ENCODE measurements at regions not wholly inside any gene's neighbourhood (a gene's known extent, or its start where the extent isn't known, plus 50 kb on each side); places are given as distances from the start of the nearest gene placed in this dataset.
"Not testable (repeated sequence)": the region's sequence is repeated elsewhere in the genome, so short reads cannot be mapped to it uniquely, and the experiment has no call there.

DNA sequence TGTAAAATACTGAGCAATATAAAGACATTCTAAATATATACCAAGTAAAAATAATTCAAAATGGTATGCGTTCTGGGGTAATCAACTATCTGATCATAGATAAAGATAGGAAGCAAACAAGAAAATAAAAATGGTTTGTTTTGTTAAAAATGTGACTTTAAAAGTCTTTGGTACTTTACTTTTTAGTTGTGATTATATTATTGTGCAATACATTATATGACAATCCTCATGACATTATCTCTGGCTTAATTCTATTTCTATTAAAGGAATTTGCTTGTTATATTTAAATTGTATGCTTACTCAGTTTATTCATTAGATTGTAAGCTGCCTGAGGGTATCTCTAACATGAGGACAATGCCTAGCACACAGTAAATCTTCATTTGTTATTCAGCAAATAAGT lies 477.9 kb downstream of the TMEM38B start:
- Mint-ChIP-seq H3K4me3 (no peak overlapping the region), H3K27ac (no peak overlapping the region), H3K36me3 (no peaks in the 10 kb centered on the region), H3K4me1 (no peaks in the 10 kb centered on the region), H3K27me3 (no peaks in the 10 kb centered on the region), H3K9me3 (peaks cover 8% of the 10 kb centered on the region)
- no peak for DNase-seq

GRCh38 chr9:106174346-106174745 lies 480.0 kb downstream of the TMEM38B start:
- Mint-ChIP-seq H3K36me3 (no peaks in the 10 kb centered on the region), H3K4me3 (no peak overlapping the region), H3K27ac (no peak overlapping the region), H3K27me3 (no peaks in the 10 kb centered on the region), H3K9me3 (peaks cover 6% of the 10 kb centered on the region), H3K4me1 (no peaks in the 10 kb centered on the region)
- DNase-seq, result no peak

GRCh38 chr9:106177216-106177615 lies 482.9 kb downstream of the TMEM38B start:
- Mint-ChIP-seq H3K4me1 (no peaks in the 10 kb centered on the region), H3K27ac (no peak overlapping the region), H3K4me3 (no peak overlapping the region), H3K27me3 (no peaks in the 10 kb centered on the region), H3K9me3 (peaks cover 2% of the 10 kb centered on the region), H3K36me3 (no peaks in the 10 kb centered on the region)
- no peak for DNase-seq

GRCh38 chr9:106179191-106179590 lies 484.9 kb downstream of the TMEM38B start:
- no peaks in the 10 kb centered on the region for H3K4me1 Mint-ChIP-seq
- no peaks in the 10 kb centered on the region for H3K36me3 Mint-ChIP-seq
- no peak for DNase-seq
- peaks cover 2% of the 10 kb centered on the region for H3K9me3 Mint-ChIP-seq
- no peak overlapping the region for H3K4me3 Mint-ChIP-seq
- H3K27me3 Mint-ChIP-seq, result no peaks in the 10 kb centered on the region
- no peak overlapping the region for H3K27ac Mint-ChIP-seq

DNA sequence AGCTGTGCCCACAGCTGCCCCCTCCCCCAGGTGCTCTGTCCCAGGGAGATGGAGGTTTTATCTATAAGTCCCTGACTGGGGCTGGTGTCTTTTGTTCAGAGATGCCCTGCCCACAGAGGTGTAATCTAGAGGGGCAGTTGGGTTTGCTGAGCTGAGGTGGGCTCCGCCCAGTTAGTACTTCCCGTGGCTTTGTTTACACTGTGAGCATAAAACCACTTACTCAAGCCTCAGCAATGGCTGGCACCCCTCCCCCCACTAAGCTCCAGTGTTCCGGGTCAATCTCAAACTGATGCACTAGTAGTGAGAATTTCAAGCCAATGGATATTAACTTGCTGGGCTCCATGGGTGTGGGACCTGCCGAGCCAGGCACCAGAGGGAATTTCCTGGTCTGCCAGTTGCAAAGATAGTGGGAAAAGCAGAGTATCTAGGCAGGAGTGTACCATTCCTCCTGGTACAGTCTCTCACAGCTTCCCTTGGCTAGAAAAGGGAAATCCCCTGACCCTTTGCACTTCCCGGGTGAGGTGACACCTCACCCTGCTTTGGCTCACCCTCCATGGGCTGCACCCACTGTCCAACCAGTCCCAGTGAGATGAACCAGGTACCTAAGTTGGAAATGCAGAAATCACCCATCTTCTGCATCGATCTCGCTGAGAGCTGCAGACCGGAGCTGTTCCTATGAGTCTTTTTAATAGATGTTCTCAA lies 509.6 kb downstream of the TMEM38B start:
- H3K9me3 Mint-ChIP-seq, result peaks cover 33% of the 10 kb centered on the region
- H3K4me1 Mint-ChIP-seq, DNase-seq, H3K27ac Mint-ChIP-seq, H3K4me3 Mint-ChIP-seq, H3K36me3 Mint-ChIP-seq, H3K27me3 Mint-ChIP-seq: not testable (repeated sequence)

DNA sequence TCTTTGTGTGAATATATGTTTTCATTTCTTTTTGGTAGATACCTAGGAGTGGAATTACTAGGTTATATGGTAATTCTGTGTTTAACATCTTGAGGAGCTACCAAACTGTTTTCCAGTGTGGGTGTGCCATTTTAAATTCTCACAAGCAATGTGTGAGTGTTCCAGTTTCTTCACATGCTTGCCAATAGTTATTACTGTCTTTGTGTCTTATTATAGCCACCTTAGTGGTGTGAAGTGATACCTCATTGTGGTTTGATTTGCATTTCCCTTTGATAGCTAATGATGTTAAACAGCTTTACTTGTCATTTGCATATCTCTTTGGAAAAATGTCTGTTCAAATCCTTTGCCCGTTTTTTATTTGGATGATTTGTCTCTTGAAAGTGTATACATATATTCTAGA lies 513.0 kb downstream of the TMEM38B start:
- peaks cover 1% of the 10 kb centered on the region for H3K36me3 Mint-ChIP-seq
- H3K4me1 Mint-ChIP-seq, result no peaks in the 10 kb centered on the region
- H3K4me3 Mint-ChIP-seq, result no peak overlapping the region
- H3K27ac Mint-ChIP-seq, result no peak overlapping the region
- H3K27me3 Mint-ChIP-seq, result peaks cover 3% of the 10 kb centered on the region
- DNase-seq, result no peak
- peaks cover 17% of the 10 kb centered on the region for H3K9me3 Mint-ChIP-seq

GRCh38 chr9:106218427-106218826 lies 524.1 kb downstream of the TMEM38B start:
- no peak for DNase-seq

GRCh38 chr9:106218854-106219253 lies 524.5 kb downstream of the TMEM38B start:
- Mint-ChIP-seq H3K36me3 (no peaks in the 10 kb centered on the region), H3K27me3 (no peaks in the 10 kb centered on the region), H3K27ac (no peak overlapping the region), H3K4me1 (no peaks in the 10 kb centered on the region), H3K4me3 (no peak overlapping the region), H3K9me3 (no peaks in the 10 kb centered on the region)
- DNase-seq, result no peak

More at GRCh38 chr9:106218427-106218826, 524.1 kb downstream of the TMEM38B start:
- H3K27ac Mint-ChIP-seq, result no peak overlapping the region
- H3K9me3 Mint-ChIP-seq, result no peaks in the 10 kb centered on the region
- no peaks in the 10 kb centered on the region for H3K27me3 Mint-ChIP-seq
- H3K4me1 Mint-ChIP-seq, result no peaks in the 10 kb centered on the region
- H3K36me3 Mint-ChIP-seq, result no peaks in the 10 kb centered on the region
- H3K4me3 Mint-ChIP-seq, result no peak overlapping the region

- Mint-ChIP-seq H3K4me3 (no peak overlapping the region), H3K4me1 (no peaks in the 10 kb centered on the region), H3K36me3 (no peaks in the 10 kb centered on the region), H3K9me3 (peaks cover 3% of the 10 kb centered on the region), H3K27ac (no peak overlapping the region), H3K27me3 (no peaks in the 10 kb centered on the region)
- no peak for DNase-seq
Observed at GRCh38 chr9:106220415-106220814, 526.1 kb downstream of the TMEM38B start.

DNA sequence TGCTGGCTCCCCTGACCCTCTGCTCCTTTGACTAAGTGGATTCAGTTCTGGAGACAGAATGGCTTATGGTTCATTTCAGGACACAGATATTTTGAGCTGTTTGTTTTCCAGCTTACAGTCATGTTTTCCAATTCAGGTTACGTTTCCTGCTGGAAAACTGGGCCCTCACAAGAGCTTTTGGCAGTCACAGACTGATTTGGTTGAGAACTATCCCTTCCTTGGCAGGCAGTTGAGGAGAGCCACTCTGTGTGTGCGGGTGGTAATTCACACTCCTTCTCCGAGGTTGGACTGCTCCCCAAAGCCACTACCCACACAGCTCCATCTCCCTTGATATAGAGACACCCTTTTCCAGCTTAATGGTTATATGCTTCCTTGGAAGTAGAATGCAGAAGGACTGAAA lies 534.5 kb downstream of the TMEM38B start:
- H3K27me3 Mint-ChIP-seq, result peaks cover 1% of the 10 kb centered on the region
- H3K36me3 Mint-ChIP-seq, result no peaks in the 10 kb centered on the region
- H3K4me3 Mint-ChIP-seq, result no peak overlapping the region
- H3K27ac Mint-ChIP-seq, result no peak overlapping the region
- H3K9me3 Mint-ChIP-seq, result peaks cover 6% of the 10 kb centered on the region
- DNase-seq, result no peak
- no peaks in the 10 kb centered on the region for H3K4me1 Mint-ChIP-seq

DNA sequence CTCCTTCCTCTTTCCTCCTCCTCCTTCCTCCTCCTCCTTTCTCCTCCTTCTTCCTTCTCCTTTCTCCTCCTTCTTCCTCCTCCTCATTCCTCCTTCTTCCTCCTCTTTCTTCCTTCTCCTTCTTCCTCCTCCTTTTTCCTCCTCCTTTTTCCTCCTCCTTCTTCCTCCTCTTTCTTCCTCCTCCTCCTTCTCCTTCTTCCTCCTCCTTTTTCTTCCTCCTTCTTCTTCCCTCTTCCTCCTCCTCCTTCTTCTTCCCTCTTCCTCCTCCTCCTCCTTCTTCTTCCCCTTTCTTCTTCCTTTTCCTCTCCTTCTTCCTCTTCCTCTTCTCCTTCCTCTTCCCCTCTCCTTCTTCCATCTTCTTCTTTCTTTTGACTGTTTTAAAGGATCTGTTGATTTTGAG lies 538.8 kb downstream of the TMEM38B start:
- Mint-ChIP-seq H3K36me3 (no peaks in the 10 kb centered on the region), H3K27ac (no peak overlapping the region), H3K27me3 (peaks cover 3% of the 10 kb centered on the region), H3K4me3 (no peak overlapping the region), H3K9me3 (peaks cover 4% of the 10 kb centered on the region), H3K4me1 (no peaks in the 10 kb centered on the region)
- no peak for DNase-seq

DNA sequence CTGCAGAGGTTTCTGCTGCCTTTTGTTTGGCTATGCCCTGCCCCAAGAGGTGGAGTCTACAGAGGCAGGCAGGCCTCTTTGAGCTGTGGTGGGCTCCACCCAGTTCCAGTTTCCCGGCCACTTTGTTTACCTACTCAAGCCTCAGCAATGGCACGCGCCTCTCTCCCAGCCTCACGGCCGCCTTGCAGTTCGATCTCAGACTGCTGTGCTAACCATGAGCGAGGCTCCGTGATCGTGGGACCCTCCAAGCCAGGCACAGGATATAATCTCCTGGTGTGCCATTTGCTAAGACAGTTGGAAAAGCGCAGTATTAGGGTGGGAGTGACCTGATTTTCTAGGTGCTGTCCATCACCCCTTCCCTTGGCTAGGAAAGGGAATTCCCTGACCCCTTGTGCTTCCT lies 566.6 kb downstream of the TMEM38B start:
- H3K4me3 Mint-ChIP-seq, H3K27me3 Mint-ChIP-seq, H3K36me3 Mint-ChIP-seq, H3K4me1 Mint-ChIP-seq, DNase-seq, H3K27ac Mint-ChIP-seq: not testable (repeated sequence)
- H3K9me3 Mint-ChIP-seq, result peaks cover 13% of the 10 kb centered on the region

GRCh38 chr9:106277966-106278365 lies 583.6 kb downstream of the TMEM38B start:
- no peaks in the 10 kb centered on the region for H3K36me3 Mint-ChIP-seq
- peaks cover 3% of the 10 kb centered on the region for H3K9me3 Mint-ChIP-seq
- H3K4me3 Mint-ChIP-seq, result no peak overlapping the region
- no peaks in the 10 kb centered on the region for H3K4me1 Mint-ChIP-seq
- no peaks in the 10 kb centered on the region for H3K27me3 Mint-ChIP-seq
- DNase-seq, result no peak
- H3K27ac Mint-ChIP-seq, result no peak overlapping the region

DNA sequence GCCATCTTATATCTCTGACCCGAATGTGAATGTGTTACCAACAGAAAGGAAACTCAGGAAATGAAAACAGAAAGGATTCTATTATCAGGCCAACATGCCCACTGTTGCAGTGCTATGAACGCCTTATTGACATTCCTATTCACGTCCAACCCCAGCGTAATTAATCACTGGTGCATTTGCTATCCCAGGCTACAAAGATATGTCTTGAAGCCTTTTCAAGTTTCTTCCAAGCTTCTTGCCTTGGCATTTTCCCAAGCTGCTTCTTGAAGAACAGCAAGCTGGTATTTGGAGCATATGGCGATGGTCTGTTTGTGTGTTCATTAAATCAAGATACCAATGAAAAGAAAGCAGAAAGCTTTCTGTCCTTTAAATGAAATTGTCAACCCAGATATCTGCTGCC lies 579.2 kb upstream of the ZNF462 start:
- no peaks in the 10 kb centered on the region for H3K9me3 Mint-ChIP-seq
- H3K36me3 Mint-ChIP-seq, result no peaks in the 10 kb centered on the region

GRCh38 chr9:106284296-106284695 lies 578.7 kb upstream of the ZNF462 start:
- Mint-ChIP-seq H3K27ac (no peak overlapping the region), H3K27me3 (no peaks in the 10 kb centered on the region), H3K9me3 (no peaks in the 10 kb centered on the region), H3K4me3 (no peak overlapping the region), H3K4me1 (no peaks in the 10 kb centered on the region), H3K36me3 (no peaks in the 10 kb centered on the region)
- no peak for DNase-seq

More for the DNA sequence above, 579.2 kb upstream of the ZNF462 start:
- no peak overlapping the region for H3K27ac Mint-ChIP-seq
- no peaks in the 10 kb centered on the region for H3K4me1 Mint-ChIP-seq
- H3K4me3 Mint-ChIP-seq, result no peak overlapping the region
- DNase-seq, result no peak
- H3K27me3 Mint-ChIP-seq, result no peaks in the 10 kb centered on the region

- Mint-ChIP-seq H3K27me3 (no peaks in the 10 kb centered on the region), H3K27ac (no peak overlapping the region), H3K4me3 (no peak overlapping the region), H3K36me3 (no peaks in the 10 kb centered on the region), H3K4me1 (no peaks in the 10 kb centered on the region), H3K9me3 (no peaks in the 10 kb centered on the region)
- DNase-seq, result no peak
Observed at GRCh38 chr9:106286249-106286648, 576.7 kb upstream of the ZNF462 start.
